ENCODE measurements at regions not wholly inside any gene's neighbourhood (a gene's known extent, or its start where the extent isn't known, plus 50 kb on each side); places are given as distances from the start of the nearest gene placed in this dataset.

DNA sequence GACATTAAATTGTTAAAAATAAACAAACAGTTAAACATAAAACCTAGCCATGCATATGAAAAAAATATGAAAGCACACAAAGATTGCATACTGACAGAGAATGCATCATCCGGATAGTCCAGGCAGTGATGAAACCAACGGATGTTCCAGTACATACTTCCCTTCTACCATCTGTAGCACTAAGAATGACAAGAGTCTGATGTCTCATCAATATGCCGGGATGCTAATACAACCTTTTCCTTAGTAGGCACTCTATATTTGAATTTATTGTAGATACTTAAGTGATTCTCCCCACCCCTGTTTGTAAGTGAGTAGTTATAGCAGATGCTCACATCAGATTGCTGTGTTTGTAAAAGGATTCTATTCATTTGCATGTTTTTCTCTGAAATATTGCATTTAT, 571.2 kb upstream of the WWC1 start:
- DNase-seq = no peak

DNA sequence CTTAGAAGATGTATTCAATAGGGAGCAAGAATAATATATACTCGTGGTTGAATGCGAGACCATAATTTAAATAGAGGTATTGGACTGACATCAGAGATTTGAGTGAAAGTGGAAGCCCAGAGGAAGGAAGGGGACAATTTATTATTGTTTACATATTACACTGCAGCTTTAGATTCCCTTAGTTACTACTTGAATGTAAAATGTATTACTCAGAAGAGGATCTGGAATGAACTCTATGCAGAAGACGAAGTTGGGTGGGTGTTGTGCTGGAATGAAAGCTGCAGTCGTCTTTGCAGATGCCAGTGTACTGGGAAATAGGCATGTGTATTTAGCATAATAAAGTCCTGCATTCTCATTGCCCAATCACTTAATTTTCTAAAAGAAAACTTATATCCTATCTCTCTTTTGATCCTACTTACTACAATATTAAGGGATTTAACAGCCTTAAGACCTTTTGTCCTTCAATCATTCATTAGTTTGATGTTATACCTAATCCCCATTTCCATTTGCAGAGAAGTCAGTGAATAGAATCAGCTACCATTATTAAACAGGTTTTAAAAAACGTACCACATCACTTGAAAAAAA, 570.7 kb upstream of the WWC1 start:
- no peak for DNase-seq

- DNase-seq = no peak
Measured at GRCh38 chr5:167721926-167722440, 569.5 kb upstream of the WWC1 start.

- peak; percentile 60 to 75 for DNase-seq
Measured at GRCh38 chr5:167723254-167723871, 568.1 kb upstream of the WWC1 start.

DNA sequence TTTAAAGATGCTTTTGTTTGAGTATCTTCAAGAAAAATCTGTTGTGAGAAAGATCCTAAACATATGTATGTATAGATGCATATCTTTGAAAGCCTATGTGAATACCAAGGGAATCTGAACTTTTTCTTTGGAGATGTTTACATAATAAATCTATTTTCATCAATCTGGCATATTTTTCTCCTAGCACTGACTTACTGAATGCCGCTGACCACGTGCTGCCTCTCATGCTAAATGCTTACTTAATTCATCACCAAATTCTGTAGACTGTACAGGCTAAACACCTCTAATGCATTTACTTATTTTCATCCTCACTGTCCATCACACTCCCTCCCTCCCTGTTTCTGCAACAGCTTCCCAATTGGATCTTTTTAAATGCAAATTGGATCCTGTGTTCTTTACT, 566.2 kb upstream of the WWC1 start:
- DNase-seq = no peak

DNA sequence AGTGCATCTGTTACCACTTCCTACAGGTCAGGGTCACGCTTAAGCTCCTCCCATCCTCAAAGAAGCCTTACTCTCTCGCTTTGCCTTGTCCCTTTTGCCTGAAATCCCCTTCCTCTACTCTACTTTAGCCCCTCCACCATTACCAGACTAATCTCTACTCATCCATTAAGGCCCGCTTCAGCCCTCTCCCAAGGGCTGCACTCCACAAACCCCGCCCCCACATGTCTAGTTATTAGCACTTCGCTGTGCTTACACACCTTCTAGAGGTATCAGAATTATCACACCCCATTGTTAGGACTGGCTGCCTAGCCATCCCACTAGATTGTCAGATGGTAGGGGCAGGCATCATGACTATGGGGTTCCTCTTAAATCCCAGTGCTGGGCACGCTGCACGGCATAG, 565.7 kb upstream of the WWC1 start:
- DNase-seq = no peak

DNA sequence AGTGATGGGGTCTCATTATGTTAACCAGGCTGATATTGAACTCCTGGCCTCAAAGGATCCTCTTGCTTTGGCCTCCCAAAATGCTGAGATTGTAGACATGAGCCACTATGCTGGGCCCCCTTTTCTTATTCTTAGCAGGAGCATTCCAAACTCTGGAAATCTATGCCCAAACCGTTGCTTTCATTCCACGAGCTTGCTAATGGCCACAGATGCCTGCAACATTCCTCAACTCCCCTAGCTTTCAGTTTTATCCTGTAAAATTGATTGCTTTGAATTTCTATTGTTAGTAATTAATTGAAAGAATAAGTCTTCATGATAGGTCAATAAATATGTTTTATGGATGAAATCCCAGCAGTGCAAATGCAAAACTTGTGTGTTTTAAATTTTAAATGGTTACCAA, 564.8 kb upstream of the WWC1 start:
- no peak for DNase-seq

GRCh38 chr5:167730121-167730520, 561.3 kb upstream of the WWC1 start:
- no peak for DNase-seq

DNA sequence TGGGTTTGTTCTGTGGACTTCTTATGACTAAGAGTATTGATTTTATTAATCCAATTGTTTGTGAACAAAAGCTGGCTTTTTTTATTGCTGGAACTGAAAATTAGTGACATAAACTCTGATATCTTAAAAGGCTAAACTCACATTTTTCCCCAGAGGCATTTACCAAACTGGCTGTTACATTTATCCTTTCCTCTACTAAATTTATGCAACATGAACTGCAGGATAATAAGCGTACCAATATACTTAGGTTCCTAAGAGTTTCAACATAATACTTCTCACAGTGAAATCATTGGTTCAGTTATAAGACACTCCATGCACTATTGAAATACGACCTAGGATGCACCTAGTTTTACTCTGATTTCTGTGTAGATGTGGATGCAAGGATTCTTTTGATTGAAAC, 560.8 kb upstream of the WWC1 start:
- no peak for DNase-seq

DNA sequence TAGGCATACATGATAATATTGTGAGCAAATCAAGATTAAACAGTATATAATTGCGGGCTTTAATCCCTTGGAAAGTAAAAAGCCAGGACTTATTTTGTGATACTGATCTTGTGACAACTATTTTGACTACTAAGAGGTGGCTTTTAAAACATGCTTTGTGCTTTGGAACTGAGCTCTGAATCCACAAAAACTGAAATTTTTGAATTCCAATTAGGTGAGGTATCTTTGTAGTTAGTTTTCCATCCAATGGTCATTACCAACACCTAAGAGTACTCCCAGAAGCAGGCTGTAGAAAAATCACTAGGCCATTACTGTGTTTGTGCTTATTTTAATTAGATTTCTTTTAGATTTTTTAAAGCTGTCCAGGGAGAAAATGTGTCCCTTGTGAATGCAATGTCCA, 559.5 kb upstream of the WWC1 start:
- no peak for DNase-seq

GRCh38 chr5:167732499-167732898, 558.9 kb upstream of the WWC1 start:
- DNase-seq = no peak

GRCh38 chr5:167736992-167737391, 554.5 kb upstream of the WWC1 start:
- no peak for DNase-seq

DNA sequence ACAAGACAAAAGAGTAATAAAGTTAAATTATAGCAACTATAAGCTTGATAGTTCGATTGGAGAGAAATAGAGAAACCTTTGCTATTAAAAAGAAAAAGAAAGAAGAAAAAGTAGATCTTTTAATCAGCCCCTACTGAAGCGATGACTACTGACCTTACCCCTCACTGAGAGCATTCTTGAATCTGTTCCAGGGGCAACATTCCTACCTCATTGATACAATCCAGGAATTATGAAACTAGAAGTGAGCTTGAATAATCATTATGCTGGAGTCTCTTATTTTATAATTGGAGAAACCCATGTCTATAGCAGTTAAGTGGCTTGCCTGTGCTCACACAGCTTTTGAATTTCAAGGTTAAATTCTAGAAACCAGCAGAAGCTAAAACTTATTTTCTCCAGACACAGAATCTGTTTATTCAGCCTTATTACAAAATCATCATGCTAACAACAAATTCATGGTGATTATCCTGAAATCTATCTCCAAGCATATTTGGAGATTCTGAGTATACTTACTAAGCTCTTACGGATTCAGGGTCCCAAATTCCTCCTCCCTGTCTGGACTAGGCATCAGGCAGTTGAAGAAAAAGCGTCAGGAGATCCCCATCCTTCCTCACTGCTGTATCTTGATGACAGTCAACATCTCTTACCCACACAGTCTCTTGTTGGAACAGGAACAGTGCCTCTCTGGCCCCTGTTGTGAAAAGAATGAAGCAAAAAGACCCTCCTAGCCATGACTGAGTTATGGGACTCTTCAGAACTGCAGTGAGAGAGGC, 547.6 kb upstream of the WWC1 start:
- DNase-seq = no peak

GRCh38 chr5:167745868-167746267, 545.6 kb upstream of the WWC1 start:
- no peak for DNase-seq

DNA sequence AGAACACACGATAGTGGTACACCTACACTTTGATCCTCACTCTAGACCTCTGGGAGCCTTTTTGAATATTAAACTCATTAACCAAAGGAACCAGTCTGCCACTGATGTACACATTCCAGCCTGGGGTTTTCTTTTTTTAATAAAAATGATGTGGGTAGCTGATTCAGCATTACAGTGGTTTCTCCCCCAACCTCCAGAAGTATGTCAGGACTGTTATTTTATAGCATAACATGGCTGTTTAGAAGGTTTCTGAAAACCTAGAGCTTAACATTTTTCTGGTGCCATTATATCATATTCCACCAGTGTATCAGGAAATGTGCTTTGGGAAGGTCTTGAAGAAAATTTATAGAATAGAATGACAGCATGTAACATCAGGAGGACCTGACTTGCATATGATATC, 540.9 kb upstream of the WWC1 start:
- DNase-seq = no peak

GRCh38 chr5:167752936-167753335, 538.5 kb upstream of the WWC1 start:
- DNase-seq = no peak

DNA sequence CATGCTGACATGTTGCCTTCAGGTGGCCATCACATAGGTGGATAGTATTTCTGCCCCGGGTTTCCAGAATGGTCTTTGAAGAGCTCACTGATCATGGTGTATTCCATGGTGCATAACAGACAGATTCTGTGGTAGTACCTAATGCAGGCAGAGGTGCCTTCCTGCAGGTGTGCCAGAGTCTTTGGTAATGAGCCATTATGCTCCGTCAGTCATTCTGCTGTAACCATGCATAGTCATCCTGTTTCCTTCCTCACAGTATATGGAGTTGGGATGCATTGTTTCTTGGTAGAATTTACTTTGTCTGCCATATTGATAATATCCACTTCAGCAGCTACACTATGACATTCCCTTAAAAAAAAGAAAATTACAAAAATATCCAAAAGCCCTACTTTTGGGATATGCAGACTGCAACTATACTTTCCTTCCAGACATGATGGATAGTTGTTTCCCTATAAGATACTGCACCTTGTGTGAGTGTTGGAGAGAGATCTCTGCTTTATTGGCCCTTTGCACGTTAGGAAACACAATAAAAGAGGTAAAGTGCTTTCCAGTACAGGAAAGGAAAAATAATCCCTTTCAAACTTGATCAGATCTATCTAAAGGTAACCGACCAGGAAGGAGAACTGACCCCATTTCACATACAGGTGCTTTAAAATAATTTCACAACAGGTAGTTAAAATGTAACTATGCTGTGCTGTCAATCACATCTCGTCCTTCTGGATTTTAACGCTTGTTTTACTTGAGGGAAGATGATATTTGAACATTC, 537.5 kb upstream of the WWC1 start:
- DNase-seq = no peak

DNA sequence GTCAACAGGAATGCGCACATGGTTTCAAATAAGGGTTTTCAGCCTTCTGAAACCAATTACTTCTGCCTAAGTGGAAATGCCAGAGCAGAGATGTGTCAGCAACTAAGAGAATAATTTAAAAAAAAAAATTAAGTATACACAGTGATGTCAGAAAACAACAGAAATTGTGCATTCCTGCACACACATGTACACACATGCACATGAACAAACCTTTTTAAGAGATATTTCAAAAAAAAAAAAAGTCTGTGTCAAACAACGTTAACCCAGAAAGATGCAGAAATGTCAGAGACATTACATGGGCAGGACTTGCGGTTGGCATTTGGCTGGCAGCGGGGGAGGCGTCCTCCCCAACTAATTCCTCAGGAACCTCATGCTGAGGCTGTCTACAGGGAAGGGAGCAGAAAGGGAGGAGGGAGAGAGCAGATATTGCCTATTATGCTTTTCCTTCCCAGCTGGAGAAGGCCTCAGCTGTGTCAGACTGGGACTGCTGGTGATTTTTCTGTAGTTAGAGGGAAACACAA, 536.9 kb upstream of the WWC1 start:
- DNase-seq = no peak

- no peak for DNase-seq
Measured at GRCh38 chr5:167755420-167755819, 536.0 kb upstream of the WWC1 start.

DNA sequence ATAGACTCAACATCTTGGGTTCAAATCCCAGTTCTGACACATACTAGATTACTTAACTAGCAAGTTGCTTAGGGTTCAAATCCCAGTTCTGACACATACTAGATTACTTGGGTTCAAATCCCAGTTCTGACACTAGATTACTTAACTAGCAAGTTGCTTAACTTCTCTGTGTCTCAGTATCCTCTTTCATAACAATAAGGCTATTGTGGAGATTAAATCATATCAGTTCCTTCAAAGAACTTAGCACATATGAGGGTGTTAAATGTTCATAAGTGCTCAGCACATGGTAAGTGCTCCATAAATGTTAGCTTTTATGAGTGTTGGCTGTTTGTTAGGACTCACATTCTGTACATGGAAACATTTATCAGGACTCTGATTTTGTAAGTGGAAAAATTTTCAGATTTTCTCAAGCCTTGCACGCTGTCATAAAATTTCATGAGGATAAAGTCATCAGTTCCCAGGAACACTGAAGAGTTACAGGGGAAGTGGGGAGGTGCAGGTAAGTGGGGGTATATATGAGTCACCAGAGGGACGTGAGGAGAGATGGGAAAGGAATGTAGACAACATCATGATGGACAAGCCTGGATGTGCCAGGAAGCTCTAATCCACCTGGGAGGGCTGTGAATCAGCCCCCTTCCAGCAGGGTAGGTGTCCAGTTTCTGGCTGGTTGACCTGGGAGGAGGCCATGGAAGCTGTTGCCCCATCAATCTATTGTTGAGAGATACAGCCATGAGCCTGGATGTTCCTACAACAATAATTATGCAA, 532.2 kb upstream of the WWC1 start:
- no peak for DNase-seq

DNA sequence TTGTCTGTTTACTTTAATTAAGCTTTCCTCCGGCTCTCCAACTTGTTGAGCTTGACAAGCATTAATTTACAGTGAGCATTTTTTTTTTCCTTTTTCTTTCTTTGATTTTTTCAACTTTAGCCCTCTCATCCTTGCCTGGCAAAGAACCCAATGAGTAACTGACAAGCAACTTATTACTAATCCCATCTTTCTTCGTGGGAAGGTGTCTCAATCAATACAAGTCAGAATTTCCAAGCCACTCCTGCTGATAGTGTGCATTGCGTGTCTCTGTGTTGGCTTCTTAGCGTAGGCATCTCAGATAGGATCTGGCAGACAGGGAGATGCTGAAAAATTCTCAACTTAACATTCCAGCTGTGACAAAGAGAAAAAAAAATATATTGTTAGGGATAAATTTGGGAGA, 527.7 kb upstream of the WWC1 start:
- no peak for DNase-seq

DNA sequence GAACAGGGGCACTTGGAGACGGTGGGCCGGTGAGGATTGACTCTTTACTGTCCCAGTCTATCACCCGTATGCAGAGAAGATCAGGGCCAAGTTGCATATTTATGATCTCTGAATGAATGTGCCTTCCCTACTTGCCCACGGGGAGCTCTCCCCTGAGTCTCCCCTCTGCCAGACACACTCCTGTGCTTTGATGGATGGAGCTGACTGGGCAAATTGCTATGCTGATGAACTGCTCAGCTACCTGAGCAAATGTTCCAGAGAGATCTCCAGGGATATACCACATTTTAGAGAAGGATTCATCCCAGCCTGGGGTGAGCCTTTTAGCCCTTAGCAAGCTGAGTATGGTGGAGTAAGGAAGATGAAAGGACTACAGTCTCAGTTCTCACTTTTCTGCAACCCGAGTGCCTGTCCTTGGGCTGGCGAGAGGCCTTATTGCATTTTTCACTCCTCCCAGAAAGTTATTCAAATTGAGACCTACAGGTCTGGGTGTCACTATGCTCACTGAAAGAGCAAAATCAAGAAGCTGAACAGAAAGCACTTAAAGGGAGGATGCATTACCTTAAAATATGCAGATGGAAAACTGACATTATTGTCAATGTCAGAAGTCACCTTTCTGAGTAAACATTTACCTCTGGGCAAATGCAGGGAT, 526.7 kb upstream of the WWC1 start:
- DNase-seq = no peak

Data from NCI-H2081 (cell line).